GM12878 (cell line): ENCODE measurements at regions not wholly inside any gene's neighbourhood (a gene's known extent, or its start where the extent isn't known, plus 50 kb on each side); places are given as distances from the start of the nearest gene placed in this dataset.

ENCODE experiments used
- ATAC-seq: fragments of 200-7000 bp; cut with Tn5 transposase; 3 replicates; pipeline ENCODE4 v1.9.1; 2020; ENCODE audit warnings: mild to moderate bottlenecking, moderate library complexity
- BruUV-seq: library from RNA; stranded (reverse); fragments of 400-500 nt; replicated peaks from 2 replicates; lab custom pipeline; 2021; lab: Mats Ljungman, UMichigan
- CTCF ChIA-PET: fragments of 300-600 bp; sonication (Branson Sonifier 250); formaldehyde crosslinking; extraction: SDS; loops from one replicate; lab custom pipeline; 2021; ENCODE audit warnings: inconsistent platforms; lab: Yijun Ruan, JAX
- POLR2A ChIA-PET: fragments of 350-600 bp; formaldehyde crosslinking; extraction: SDS; loops from one replicate; lab custom pipeline; 2021; ENCODE audit warnings: inconsistent platforms; lab: Charles Lee
- RAD21 ChIA-PET: fragments of 300-600 bp; sonication (Branson Sonifier 250); formaldehyde crosslinking; loops from one replicate; lab custom pipeline; 2023; ENCODE audit warnings: antibody characterized with exemption; ENCODE audit not compliant: unreplicated experiment; lab: Charles Lee
- SMC1A ChIA-PET: fragments of 300-600 bp; sonication (Branson Sonifier 250); formaldehyde crosslinking; loops from one replicate; lab custom pipeline; 2023; ENCODE audit not compliant: unreplicated experiment, uncharacterized antibody; lab: Charles Lee
- DNase-seq: peaks from one replicate; pipeline ENCODE4 v3.0.0-alpha.2; 2011; ENCODE audit warnings: low read depth, low spot score
- FAIRE-seq: peaks from 3 replicates; lab custom pipeline; 2011; peaks lifted over from hg19 to GRCh38; lab: Jason Lieb, UNC
- H2AFZ ChIP-seq: 2 replicates; pipeline ENCODE4 v1.6.0; 2011; ENCODE audit warnings: low read depth, low read length, control low read depth; ENCODE audit not compliant: control insufficient read depth
- H3K27ac ChIP-seq: 2 replicates; pipeline ENCODE4 v1.5.1; 2011; ENCODE audit warnings: control low read depth; ENCODE audit not compliant: control insufficient read depth, insufficient read depth
- H3K27me3 ChIP-seq, 2 experiments: replicated peaks in 1 of 2; 2 replicates each; pipeline versions ENCODE4 v1.6.0 to v1.6.1; 2011; ENCODE audit warnings: low read length in 1 of 2; ENCODE audit not compliant: control insufficient read depth in 2 of 2, insufficient read depth in 2 of 2
- H3K36me3 ChIP-seq, 2 experiments: 2 replicates each; pipeline ENCODE4 v1.5.1; 2011; ENCODE audit warnings: low read length in 1 of 2; ENCODE audit not compliant: control insufficient read depth in 2 of 2, insufficient read depth in 2 of 2
- H3K4me1 ChIP-seq: 2 replicates; pipeline ENCODE4 v1.6.1; 2011; ENCODE audit warnings: mild to moderate bottlenecking, low read length, moderate library complexity, mixed read lengths; ENCODE audit not compliant: control insufficient read depth, insufficient read depth
- H3K4me2 ChIP-seq: 2 replicates; pipeline ENCODE4 v1.6.0; 2011; ENCODE audit warnings: control low read depth; ENCODE audit not compliant: control insufficient read depth, insufficient read depth
- H3K4me3 ChIP-seq: fragments of 200-600 bp; sonication (generic); 2 replicates; pipeline ENCODE4 v1.5.1; 2016
- H3K79me2 ChIP-seq: 2 replicates; pipeline ENCODE4 v1.6.0; 2011; ENCODE audit warnings: low read length; ENCODE audit not compliant: control insufficient read depth, insufficient read depth
- H3K9ac ChIP-seq: 2 replicates; pipeline ENCODE4 v1.8.0; 2011; ENCODE audit warnings: low read length, control low read depth, mixed read lengths; ENCODE audit not compliant: control insufficient read depth, insufficient read depth
- H3K9me3 ChIP-seq: replicated peaks from 3 replicates; pipeline ENCODE4 v1.5.1; 2011; ENCODE audit warnings: mild to moderate bottlenecking, low read length; ENCODE audit not compliant: control insufficient read depth, insufficient read depth
- H4K20me1 ChIP-seq: 2 replicates; pipeline ENCODE4 v1.6.0; 2011; ENCODE audit not compliant: control insufficient read depth, insufficient read depth
- E2F8 ChIP-seq: fragments of 450-650 bp; IDR thresholded peaks from 2 replicates; pipeline ENCODE4 v1.6.1; 2018; ENCODE audit warnings: mild to moderate bottlenecking, low read depth, moderate library complexity; ENCODE audit not compliant: partially characterized antibody
- JUND ChIP-seq: IDR thresholded peaks from 2 replicates; pipeline ENCODE4 v1.6.1; 2012; ENCODE audit warnings: low read depth, mild to moderate bottlenecking, low read length, improper control_type of control experiment, moderate library complexity
- MTA3 ChIP-seq: IDR thresholded peaks from 2 replicates; pipeline ENCODE4 v1.6.1; 2012; ENCODE audit warnings: low read length, inconsistent platforms, borderline replicate concordance
- MYB ChIP-seq: fragments of 150-350 bp; IDR thresholded peaks from 2 replicates; pipeline ENCODE4 v1.6.1; 2014; ENCODE audit warnings: mild to moderate bottlenecking, low read depth, low read length, borderline replicate concordance
- NFIC ChIP-seq: IDR thresholded peaks from 2 replicates; pipeline ENCODE4 v1.6.1; 2012; ENCODE audit warnings: low read depth, mild to moderate bottlenecking, inconsistent platforms, low read length, moderate library complexity
- NFYA ChIP-seq: IDR thresholded peaks from 2 replicates; pipeline ENCODE4 v1.6.1; 2011; ENCODE audit warnings: low read depth, mild to moderate bottlenecking, low read length, improper control_type of control experiment, borderline replicate concordance
- RAD51 ChIP-seq: fragments of 450-650 bp; IDR thresholded peaks from 2 replicates; pipeline ENCODE4 v1.6.1; 2016; ENCODE audit warnings: moderate library complexity, mild to moderate bottlenecking, inconsistent platforms
- SKIL ChIP-seq: fragments of 450-650 bp; IDR thresholded peaks from 2 replicates; pipeline ENCODE4 v1.6.1; 2017; ENCODE audit warnings: mild to moderate bottlenecking, low read depth, inconsistent platforms; ENCODE audit not compliant: poor library complexity, severe bottlenecking
- YY1 ChIP-seq: IDR thresholded peaks from 2 replicates; pipeline ENCODE4 v1.6.1; 2011; ENCODE audit warnings: low read depth, mild to moderate bottlenecking, low read length
- WGBS: methylation state at CpG from one replicate; pipeline ENCODE4 v1.1.6; 2016; ENCODE audit warnings: low lambda C conversion rate; ENCODE audit not compliant: insufficient replicate concordance, insufficient coverage; ENCODE audit errors: missing lambda C conversion rate; 5-methylcytosine and 5-hydroxymethylcytosine counted together
- in situ Hi-C: fragments of 300-500 bp; cut with MboI; formaldehyde crosslinking; loops from 9 replicates; pipeline ENCODE4 v1.14.3; 2018; ENCODE audit warnings: mixed read lengths
- intact Hi-C: fragments of 100-400 bp; cut with micrococcal nuclease; formaldehyde crosslinking; loops from one replicate; pipeline ENCODE4 v1.14.2; 2022; ENCODE audit not compliant: unreplicated experiment
- TF ChIP-seq, protein P1 (sequence below): IDR thresholded peaks from 2 replicates; pipeline ENCODE4 v1.6.1; 2011; ENCODE audit warnings: borderline replicate concordance, low read depth, mild to moderate bottlenecking, moderate library complexity, low read length; ENCODE audit not compliant: insufficient read depth, poor library complexity, severe bottlenecking
- TF ChIP-seq, protein P2 (sequence below), 3 experiments: IDR thresholded peaks in 2 of 3; conservative IDR thresholded peaks in 1 of 3; 2 replicates each; pipeline ENCODE4 v1.5.1; 2011; ENCODE audit warnings: low read depth in 3 of 3, low read length in 3 of 3, mild to moderate bottlenecking in 3 of 3, control low read depth in 2 of 3, moderate library complexity in 2 of 3, inconsistent platforms in 1 of 3, mixed read lengths in 1 of 3; ENCODE audit not compliant: control insufficient read depth in 2 of 3, insufficient read depth in 1 of 3; ENCODE audit errors: extremely low read depth in 1 of 3

DNA sequence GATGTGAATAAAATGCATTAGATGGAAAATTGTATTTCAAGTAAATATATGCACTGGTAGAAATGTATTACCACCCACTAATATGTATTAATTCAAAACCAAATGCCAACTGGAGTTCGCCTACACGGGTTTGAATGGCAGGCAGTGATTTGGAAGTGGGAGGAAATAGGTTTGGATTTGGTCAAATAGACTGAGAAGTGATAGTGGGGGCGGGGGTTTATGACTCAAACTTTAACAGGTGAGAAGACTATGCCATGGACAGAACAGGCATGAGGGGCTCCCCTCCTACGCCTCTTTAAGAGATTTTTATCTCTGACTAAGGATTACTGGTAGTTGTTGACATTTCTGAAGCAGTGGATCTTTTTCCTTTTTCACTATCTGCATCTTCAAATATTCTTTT is 677.8 kb downstream of the NTRK3 start:
- Histone ChIP-seq H3K79me2 (no peaks in the 10 kb centered on the region), H4K20me1 (no peaks in the 10 kb centered on the region), H3K9ac (no peak overlapping the region), H3K4me2 (no peak overlapping the region), H2AFZ (no peak overlapping the region), H3K27ac (no peak overlapping the region), H3K4me3 (no peak overlapping the region), H3K9me3 (no peaks in the 10 kb centered on the region), H3K36me3 (no peaks in the 10 kb centered on the region), H3K27me3 (no peaks in the 10 kb centered on the region), H3K4me1 (no peaks in the 10 kb centered on the region)
- CTCF ChIA-PET = no interaction called here
- RAD21 ChIA-PET = no interaction called here
- FAIRE-seq = no peak
- WGBS = 2% methylated on average over 4 of the region's 4 CpGs
- SMC1A ChIA-PET = no interaction called here
- BruUV-seq = no TSS peak
- POLR2A ChIA-PET = no interaction called here
- in situ Hi-C loops (no loop called here), intact Hi-C loops (no loop called here)
- no peak for ATAC-seq
- no peak for DNase-seq
- TF ChIP-seq MYB = no peak
- TF ChIP-seq NFIC = no peak
- no peak for TF ChIP-seq YY1
- TF ChIP-seq E2F8 = no peak
- TF ChIP-seq NFYA = no peak
- no peak for TF ChIP-seq SKIL
- TF ChIP-seq, protein P1, sequence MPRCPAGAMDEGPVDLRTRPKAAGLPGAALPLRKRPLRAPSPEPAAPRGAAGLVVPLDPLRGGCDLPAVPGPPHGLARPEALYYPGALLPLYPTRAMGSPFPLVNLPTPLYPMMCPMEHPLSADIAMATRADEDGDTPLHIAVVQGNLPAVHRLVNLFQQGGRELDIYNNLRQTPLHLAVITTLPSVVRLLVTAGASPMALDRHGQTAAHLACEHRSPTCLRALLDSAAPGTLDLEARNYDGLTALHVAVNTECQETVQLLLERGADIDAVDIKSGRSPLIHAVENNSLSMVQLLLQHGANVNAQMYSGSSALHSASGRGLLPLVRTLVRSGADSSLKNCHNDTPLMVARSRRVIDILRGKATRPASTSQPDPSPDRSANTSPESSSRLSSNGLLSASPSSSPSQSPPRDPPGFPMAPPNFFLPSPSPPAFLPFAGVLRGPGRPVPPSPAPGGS = no peak
- TF ChIP-seq RAD51 = no peak
- TF ChIP-seq, protein P2, sequence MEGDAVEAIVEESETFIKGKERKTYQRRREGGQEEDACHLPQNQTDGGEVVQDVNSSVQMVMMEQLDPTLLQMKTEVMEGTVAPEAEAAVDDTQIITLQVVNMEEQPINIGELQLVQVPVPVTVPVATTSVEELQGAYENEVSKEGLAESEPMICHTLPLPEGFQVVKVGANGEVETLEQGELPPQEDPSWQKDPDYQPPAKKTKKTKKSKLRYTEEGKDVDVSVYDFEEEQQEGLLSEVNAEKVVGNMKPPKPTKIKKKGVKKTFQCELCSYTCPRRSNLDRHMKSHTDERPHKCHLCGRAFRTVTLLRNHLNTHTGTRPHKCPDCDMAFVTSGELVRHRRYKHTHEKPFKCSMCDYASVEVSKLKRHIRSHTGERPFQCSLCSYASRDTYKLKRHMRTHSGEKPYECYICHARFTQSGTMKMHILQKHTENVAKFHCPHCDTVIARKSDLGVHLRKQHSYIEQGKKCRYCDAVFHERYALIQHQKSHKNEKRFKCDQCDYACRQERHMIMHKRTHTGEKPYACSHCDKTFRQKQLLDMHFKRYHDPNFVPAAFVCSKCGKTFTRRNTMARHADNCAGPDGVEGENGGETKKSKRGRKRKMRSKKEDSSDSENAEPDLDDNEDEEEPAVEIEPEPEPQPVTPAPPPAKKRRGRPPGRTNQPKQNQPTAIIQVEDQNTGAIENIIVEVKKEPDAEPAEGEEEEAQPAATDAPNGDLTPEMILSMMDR (IDR thresholded peaks at IDR 0.05 in 2 of 3, conservative IDR thresholded peaks at IDR 0.05 in 1 of 3; ENCODE audit: control insufficient read depth in 2 of 3, extremely low read depth in 1 of 3, insufficient read depth in 1 of 3, low read depth in 3 of 3, low read length in 3 of 3) = no peak
- no peak for TF ChIP-seq MTA3
- TF ChIP-seq JUND = no peak
